Naive B cell (primary cell): ENCODE measurements at regions not wholly inside any gene's neighbourhood (a gene's known extent, or its start where the extent isn't known, plus 50 kb on each side); places are given as distances from the start of the nearest gene placed in this dataset.

Source experiments
- ATAC-seq, 2 donors: fragments of 150-1000 bp; cut with Tn5 transposase; 2 replicates each; pipeline ENCODE4 v1.10.0; 2021; ENCODE audit warnings: low read depth in 2 of 2, mild to moderate bottlenecking in 2 of 2, moderate library complexity in 2 of 2
- DNase-seq: peaks from one replicate; pipeline ENCODE4 v3.0.0; 2022
- H3K27ac Mint-ChIP-seq, 6 donors: one replicate each; pipeline ENCODE4 v1.8.0; 2020 to 2022; ENCODE audit warnings: mild to moderate bottlenecking in 6 of 6, mixed read lengths in 6 of 6, moderate library complexity in 5 of 6, inconsistent platforms in 2 of 6
- H3K27me3 Mint-ChIP-seq, 3 donors: one replicate each; pipeline ENCODE4 v1.8.0; 2021 to 2022; ENCODE audit warnings: mixed read lengths in 3 of 3, mild to moderate bottlenecking in 1 of 3
- H3K36me3 Mint-ChIP-seq, 2 donors: one replicate each; pipeline ENCODE4 v1.8.0; 2020 to 2022; ENCODE audit warnings: mixed read lengths in 2 of 2, inconsistent platforms in 1 of 2, mild to moderate bottlenecking in 1 of 2
- H3K4me1 Mint-ChIP-seq, 3 donors: one replicate each; pipeline ENCODE4 v1.8.0; 2020 to 2022; ENCODE audit warnings: mixed read lengths in 3 of 3, inconsistent platforms in 1 of 3, mild to moderate bottlenecking in 1 of 3, moderate library complexity in 1 of 3
- H3K4me3 Mint-ChIP-seq, 8 donors: one replicate each; pipeline ENCODE4 v1.8.0; 2020 to 2022; ENCODE audit warnings: mild to moderate bottlenecking in 8 of 8, mixed read lengths in 8 of 8, moderate library complexity in 8 of 8, inconsistent platforms in 2 of 8
- H3K9me3 Mint-ChIP-seq, 7 donors: one replicate each; pipeline ENCODE4 v1.8.0; 2020 to 2022; ENCODE audit warnings: mixed read lengths in 7 of 7, mild to moderate bottlenecking in 5 of 7, inconsistent platforms in 2 of 7, moderate library complexity in 1 of 7

- no peak for DNase-seq
- ATAC-seq = no peak
- H3K27ac Mint-ChIP-seq = no peak overlapping the region
- no peaks in the 10 kb centered on the region for H3K4me1 Mint-ChIP-seq
- no peaks in the 10 kb centered on the region for H3K27me3 Mint-ChIP-seq
- peaks cover 0 to 8% (median 3%) of the 10 kb centered on the region in 7 donors for H3K9me3 Mint-ChIP-seq
- H3K36me3 Mint-ChIP-seq = no peaks in the 10 kb centered on the region
- H3K4me3 Mint-ChIP-seq = no peak overlapping the region
These were observed 268.1 kb upstream of the SLITRK2 start for GRCh38 chrX:145549496-145549895.

- ATAC-seq (no peak), DNase-seq (no peak)
- Mint-ChIP-seq H3K9me3 (peaks cover 0 to 9% (median 3%) of the 10 kb centered on the region in 7 donors), H3K4me3 (no peak overlapping the region), H3K27ac (no peak overlapping the region), H3K4me1 (no peaks in the 10 kb centered on the region), H3K36me3 (no peaks in the 10 kb centered on the region), H3K27me3 (no peaks in the 10 kb centered on the region)
These were observed 265.0 kb upstream of the SLITRK2 start for GRCh38 chrX:145552643-145553042.

- Mint-ChIP-seq H3K27me3 (no peaks in the 10 kb centered on the region), H3K4me1 (no peaks in the 10 kb centered on the region), H3K9me3 (peaks cover 2 to 11% (median 3%) of the 10 kb centered on the region in 7 donors), H3K4me3 (no peak overlapping the region), H3K27ac (no peak overlapping the region), H3K36me3 (no peaks in the 10 kb centered on the region)
- ATAC-seq (no peak), DNase-seq (no peak)
These were observed 263.9 kb upstream of the SLITRK2 start for GRCh38 chrX:145553702-145554101.

DNA sequence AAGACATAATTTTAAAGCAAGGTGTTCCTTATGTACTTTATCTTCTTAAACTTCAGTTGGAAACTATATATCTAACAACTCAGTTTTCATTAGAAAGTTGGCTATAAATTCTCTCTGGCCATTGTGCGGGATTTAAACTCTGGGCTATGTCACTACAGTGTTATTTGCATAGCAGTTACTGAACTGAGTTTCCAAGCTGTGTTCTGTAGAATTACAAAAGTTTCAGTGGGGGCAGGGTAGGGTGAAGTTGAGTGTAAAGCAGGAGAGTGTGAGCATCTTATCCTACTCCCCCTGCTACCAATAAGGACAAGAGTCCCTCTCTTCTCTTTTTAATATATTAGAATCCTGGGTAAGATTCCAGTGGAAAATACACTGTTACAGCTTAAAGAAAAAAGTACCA, 254.5 kb upstream of the SLITRK2 start:
- H3K27ac Mint-ChIP-seq = no peak overlapping the region
- no peaks in the 10 kb centered on the region for H3K36me3 Mint-ChIP-seq
- H3K9me3 Mint-ChIP-seq = peaks cover 0 to 27% (median 5%) of the 10 kb centered on the region in 7 donors
- no peaks in the 10 kb centered on the region for H3K27me3 Mint-ChIP-seq
- no peak for DNase-seq
- no peaks in the 10 kb centered on the region for H3K4me1 Mint-ChIP-seq
- no peak for ATAC-seq
- no peak overlapping the region for H3K4me3 Mint-ChIP-seq

DNA sequence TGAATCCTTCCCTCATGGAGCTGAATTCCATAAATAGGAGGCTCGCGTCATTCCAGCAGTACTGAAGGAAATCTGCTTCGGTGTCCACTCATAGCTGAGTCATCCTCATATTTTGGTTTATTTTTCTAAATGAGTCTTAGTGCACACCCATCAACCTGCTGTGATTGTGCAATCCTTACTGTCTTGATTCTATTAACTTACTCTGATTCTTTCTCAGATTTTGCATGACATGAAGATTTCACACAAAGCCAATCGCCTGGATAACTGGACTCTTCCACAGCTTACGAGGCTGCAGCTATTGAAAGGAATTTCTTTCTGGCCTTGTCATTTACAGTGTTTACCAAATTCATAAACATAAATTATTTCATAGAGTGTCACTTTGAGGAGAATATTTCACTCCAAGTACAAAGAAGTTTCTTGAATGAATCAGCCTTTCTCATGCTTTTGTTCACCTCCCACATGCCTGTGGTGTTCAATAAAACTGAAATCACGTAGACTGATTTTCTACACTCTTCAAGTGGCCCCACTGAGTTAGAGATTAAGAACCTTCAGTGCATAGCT, 207.6 kb upstream of the SLITRK2 start:
- no peaks in the 10 kb centered on the region for H3K4me1 Mint-ChIP-seq
- no peaks in the 10 kb centered on the region for H3K36me3 Mint-ChIP-seq
- ATAC-seq (no peak), DNase-seq (no peak)
- H3K9me3 Mint-ChIP-seq = peaks cover 0 to 19% (median 7%) of the 10 kb centered on the region in 7 donors
- no peaks in the 10 kb centered on the region for H3K27me3 Mint-ChIP-seq
- H3K27ac Mint-ChIP-seq = no peak overlapping the region
- no peak overlapping the region for H3K4me3 Mint-ChIP-seq

DNA sequence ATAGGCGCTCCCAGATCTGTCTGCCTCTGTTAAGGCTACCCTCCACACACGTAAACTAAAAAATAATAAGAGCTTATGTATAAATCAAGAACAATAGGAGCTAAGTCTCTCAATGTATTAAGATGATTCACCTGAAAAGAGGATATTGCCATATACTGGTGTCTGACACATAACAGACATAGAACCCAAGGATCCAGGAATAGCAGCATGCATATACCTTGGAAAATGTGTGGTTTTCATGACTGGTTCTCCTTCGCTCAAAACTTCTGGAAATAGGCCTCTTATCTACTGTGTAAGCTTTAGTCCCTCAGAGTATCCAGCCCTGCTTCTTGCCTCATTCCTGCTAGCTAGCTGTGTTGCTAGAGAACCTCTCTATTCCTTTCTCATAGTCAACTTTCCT, 203.7 kb upstream of the SLITRK2 start:
- Mint-ChIP-seq H3K27me3 (no peaks in the 10 kb centered on the region), H3K4me3 (no peak overlapping the region), H3K36me3 (no peaks in the 10 kb centered on the region), H3K4me1 (no peaks in the 10 kb centered on the region), H3K9me3 (peaks cover 0 to 24% (median 5%) of the 10 kb centered on the region in 7 donors), H3K27ac (no peak overlapping the region)
- ATAC-seq = no peak
- DNase-seq = no peak

DNA sequence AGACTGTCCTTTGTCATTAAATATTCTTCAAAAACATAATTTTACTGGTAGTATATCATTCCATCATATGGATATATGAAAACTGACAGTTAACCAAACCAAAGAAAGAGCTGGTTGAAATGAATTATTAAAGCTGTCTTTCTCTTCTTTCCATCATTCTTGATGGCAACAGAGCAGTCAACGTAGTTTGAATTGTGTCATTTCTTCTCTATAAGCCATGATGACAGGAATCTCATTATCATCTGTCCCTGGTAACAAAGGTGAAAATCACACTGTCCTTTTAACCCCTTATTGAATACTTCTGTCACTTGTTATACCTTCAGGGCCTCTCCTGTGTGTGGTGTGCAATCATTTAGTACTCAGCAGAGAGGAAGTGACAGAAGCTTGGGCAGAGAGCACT, 197.0 kb upstream of the SLITRK2 start:
- Mint-ChIP-seq H3K27me3 (no peaks in the 10 kb centered on the region), H3K9me3 (peaks cover 0 to 8% (median 2%) of the 10 kb centered on the region in 7 donors), H3K27ac (no peak overlapping the region), H3K4me3 (no peak overlapping the region), H3K36me3 (no peaks in the 10 kb centered on the region), H3K4me1 (no peaks in the 10 kb centered on the region)
- no peak for ATAC-seq
- DNase-seq = no peak

GRCh38 chrX:145623453-145623852, 194.2 kb upstream of the SLITRK2 start:
- no peak for ATAC-seq
- DNase-seq = no peak
- H3K27me3 Mint-ChIP-seq = no peaks in the 10 kb centered on the region

DNA sequence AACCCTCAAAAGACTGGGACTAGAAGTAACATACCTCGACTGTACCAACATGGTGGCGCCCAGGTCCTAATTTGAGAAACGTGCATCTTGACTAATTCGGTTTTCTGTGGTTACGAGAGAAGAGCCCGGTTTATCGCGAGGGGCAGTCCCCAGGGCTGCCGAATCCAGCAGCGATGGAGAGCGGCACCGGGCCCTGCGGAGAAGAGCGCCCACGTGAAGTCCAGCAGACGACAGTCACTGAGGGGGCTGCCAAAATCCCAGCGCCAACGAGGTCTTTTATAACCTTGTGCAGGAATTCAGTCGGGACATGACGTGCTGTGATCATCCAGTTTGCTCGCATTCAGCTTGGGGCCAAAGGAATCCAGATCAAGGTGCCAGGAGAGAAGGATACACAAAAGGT, 187.5 kb upstream of the SLITRK2 start:
- no peaks in the 10 kb centered on the region for H3K27me3 Mint-ChIP-seq
- peaks cover 0 to 16% (median 7%) of the 10 kb centered on the region in 7 donors for H3K9me3 Mint-ChIP-seq
- no peak for ATAC-seq
- no peak for DNase-seq
- H3K36me3 Mint-ChIP-seq = no peaks in the 10 kb centered on the region
- no peaks in the 10 kb centered on the region for H3K4me1 Mint-ChIP-seq
- no peak overlapping the region for H3K4me3 Mint-ChIP-seq
- no peak overlapping the region for H3K27ac Mint-ChIP-seq

More at GRCh38 chrX:145623453-145623852, 194.2 kb upstream of the SLITRK2 start:
- no peaks in the 10 kb centered on the region for H3K4me1 Mint-ChIP-seq
- no peak overlapping the region for H3K27ac Mint-ChIP-seq
- no peak overlapping the region for H3K4me3 Mint-ChIP-seq
- H3K9me3 Mint-ChIP-seq = peaks cover 0 to 5% (median 0%) of the 10 kb centered on the region in 7 donors
- no peaks in the 10 kb centered on the region for H3K36me3 Mint-ChIP-seq

DNA sequence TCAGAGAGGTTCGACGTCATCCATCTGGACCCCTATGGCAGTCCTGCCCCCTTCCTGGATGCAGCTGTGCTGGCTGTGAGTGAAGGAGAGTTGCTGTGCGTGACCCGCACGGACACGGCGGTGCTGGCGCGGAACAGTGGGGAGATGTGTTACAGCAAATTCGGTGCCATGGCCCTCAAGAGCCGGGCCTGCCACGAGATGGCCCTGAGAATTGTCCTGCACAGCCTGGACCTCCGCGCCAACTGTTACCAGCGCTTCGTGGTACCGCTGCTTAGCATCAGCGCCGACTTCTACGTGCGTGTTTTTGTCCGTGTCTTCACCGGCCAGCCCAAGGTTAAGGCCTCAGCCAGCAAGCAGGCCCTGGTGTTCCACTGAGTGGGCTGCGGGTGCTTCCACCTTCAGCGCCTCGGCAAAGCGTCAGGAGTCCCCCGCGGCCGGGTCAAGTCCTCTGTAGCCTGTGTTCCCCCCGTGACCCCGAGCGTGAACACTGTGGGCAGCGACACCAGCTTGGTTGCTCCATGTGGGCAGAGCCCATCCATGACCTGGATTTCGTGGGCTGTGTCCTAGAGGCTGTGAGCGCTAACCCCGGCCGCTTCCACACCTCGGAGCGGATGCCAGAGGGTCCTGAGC, 186.7 kb upstream of the SLITRK2 start:
- H3K27ac Mint-ChIP-seq = no peak overlapping the region
- DNase-seq (no peak), ATAC-seq (no peak)
- H3K4me1 Mint-ChIP-seq = no peaks in the 10 kb centered on the region
- no peaks in the 10 kb centered on the region for H3K36me3 Mint-ChIP-seq
- no peaks in the 10 kb centered on the region for H3K27me3 Mint-ChIP-seq
- no peak overlapping the region for H3K4me3 Mint-ChIP-seq
- H3K9me3 Mint-ChIP-seq = peaks cover 0 to 16% (median 5%) of the 10 kb centered on the region in 7 donors

DNA sequence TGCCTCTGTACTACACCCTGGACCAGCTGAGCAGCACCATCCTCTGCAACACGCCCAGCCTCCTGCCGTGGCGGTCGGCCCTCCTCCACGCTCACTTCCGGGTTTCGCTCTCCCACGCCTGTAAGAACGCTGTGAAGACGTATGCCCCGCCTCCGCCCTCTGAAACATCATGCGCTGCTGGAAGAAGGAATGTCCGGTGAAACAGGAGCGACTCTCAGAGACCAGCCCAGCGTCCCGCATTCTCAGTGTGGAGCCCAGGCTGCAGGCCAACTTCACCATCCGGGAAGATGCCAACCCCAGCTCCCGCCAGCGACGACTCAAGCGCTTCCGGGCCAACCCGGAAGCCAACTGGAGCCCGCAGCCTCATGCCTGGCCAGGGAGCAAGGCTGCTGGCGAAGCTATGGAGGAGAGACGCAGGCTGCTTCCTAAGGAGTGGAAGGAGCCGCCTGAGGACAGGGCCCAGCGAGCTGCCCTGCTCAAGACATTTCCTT, 186.1 kb upstream of the SLITRK2 start:
- H3K4me3 Mint-ChIP-seq = no peak overlapping the region
- H3K4me1 Mint-ChIP-seq = no peaks in the 10 kb centered on the region
- no peak for ATAC-seq

DNA sequence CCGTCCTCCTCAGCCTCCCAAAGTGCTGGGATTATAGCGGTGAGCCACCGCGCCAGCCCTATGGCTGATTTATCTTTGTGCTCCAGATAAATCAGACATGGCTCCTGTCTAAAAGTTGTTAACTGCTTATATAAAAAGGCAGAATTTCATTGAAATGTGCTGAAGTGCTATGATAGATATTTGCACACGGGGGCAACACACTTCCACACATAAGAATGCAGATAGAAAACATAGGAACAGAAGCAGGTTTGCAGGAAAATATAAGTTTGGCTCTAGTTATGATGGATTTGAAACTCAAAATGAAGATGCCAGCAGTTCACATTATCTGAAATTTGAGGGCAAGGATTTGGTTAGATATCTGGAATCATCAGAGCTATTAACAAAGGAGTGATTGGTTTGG, 163.1 kb upstream of the SLITRK2 start:
- H3K27me3 Mint-ChIP-seq = no peaks in the 10 kb centered on the region
- peaks cover 0 to 6% (median 0%) of the 10 kb centered on the region in 7 donors for H3K9me3 Mint-ChIP-seq
- ATAC-seq (no peak), DNase-seq (no peak)
- no peak overlapping the region for H3K27ac Mint-ChIP-seq
- no peaks in the 10 kb centered on the region for H3K36me3 Mint-ChIP-seq
- H3K4me1 Mint-ChIP-seq = no peaks in the 10 kb centered on the region
- no peak overlapping the region for H3K4me3 Mint-ChIP-seq

More for the DNA sequence above, 186.1 kb upstream of the SLITRK2 start:
- H3K27ac Mint-ChIP-seq = peak overlapping the region in 1 of 6 donors; percentile 17
- H3K9me3 Mint-ChIP-seq = peaks cover 0 to 14% (median 5%) of the 10 kb centered on the region in 7 donors
- DNase-seq = no peak
- no peaks in the 10 kb centered on the region for H3K36me3 Mint-ChIP-seq
- H3K27me3 Mint-ChIP-seq = no peaks in the 10 kb centered on the region

DNA sequence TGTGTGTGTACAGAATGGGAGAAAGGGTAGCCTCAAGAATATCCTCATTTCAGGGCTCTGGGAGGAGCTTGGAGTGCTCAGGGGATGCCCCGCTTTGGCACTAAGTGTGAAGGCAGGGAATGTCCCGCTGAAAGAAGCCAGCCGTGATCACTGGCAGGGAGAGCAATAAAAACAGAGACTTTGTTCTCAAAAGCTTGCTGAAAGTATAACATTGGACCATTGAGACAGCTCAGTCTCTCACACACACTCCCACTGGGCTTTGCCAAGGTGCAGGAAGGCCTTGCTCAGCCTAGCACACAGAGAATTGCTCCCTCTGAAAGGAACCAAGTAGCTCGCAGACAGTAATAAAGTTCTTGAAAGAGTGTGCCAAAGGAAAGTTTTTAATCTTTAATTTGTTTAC, 143.8 kb upstream of the SLITRK2 start:
- DNase-seq (no peak), ATAC-seq (no peak)
- Mint-ChIP-seq H3K27ac (no peak overlapping the region), H3K36me3 (no peaks in the 10 kb centered on the region), H3K27me3 (no peaks in the 10 kb centered on the region), H3K4me3 (no peak overlapping the region), H3K9me3 (peaks cover 0 to 13% (median 3%) of the 10 kb centered on the region in 7 donors), H3K4me1 (no peaks in the 10 kb centered on the region)

GRCh38 chrX:145677109-145677817, 140.4 kb upstream of the SLITRK2 start:
- Mint-ChIP-seq H3K36me3 (no peaks in the 10 kb centered on the region), H3K27me3 (no peaks in the 10 kb centered on the region), H3K4me3 (no peak overlapping the region), H3K4me1 (no peaks in the 10 kb centered on the region), H3K27ac (no peak overlapping the region), H3K9me3 (peaks cover 0 to 13% (median 3%) of the 10 kb centered on the region in 7 donors)
- DNase-seq = no peak
- ATAC-seq = no peak
